Stimulated activated naive CD4-positive, alpha-beta T cell (primary cell): ENCODE measurements at regions not wholly inside any gene's neighbourhood (a gene's known extent, or its start where the extent isn't known, plus 50 kb on each side); places are given as distances from the start of the nearest gene placed in this dataset.
"Not testable (repeated sequence)": the region's sequence is repeated elsewhere in the genome, so short reads cannot be mapped to it uniquely, and the experiment has no call there.

Source experiments
- DNase-seq, 6 experiments: peaks; one replicate each; lab custom pipeline; 2025; lab: John Stamatoyannopoulos, UW

- DNase-seq: no peak
Measured at GRCh38 chr10:65628493-65629139, 1297.2 kb upstream of the LRRTM3 start.

- no peak for DNase-seq
Measured at GRCh38 chr10:65660006-65660405, 1265.8 kb upstream of the LRRTM3 start.

- no peak for DNase-seq
Measured at GRCh38 chr10:65670087-65670486, 1255.7 kb upstream of the LRRTM3 start.

- DNase-seq: not testable (repeated sequence)
Measured at GRCh38 chr10:65670596-65670995, 1255.2 kb upstream of the LRRTM3 start.

- no peak for DNase-seq
Measured at GRCh38 chr10:65675236-65675635, 1250.6 kb upstream of the LRRTM3 start.

GRCh38 chr10:65684896-65685295 lies 1240.9 kb upstream of the LRRTM3 start:
- no peak for DNase-seq

GRCh38 chr10:65701168-65701776 lies 1224.6 kb upstream of the LRRTM3 start:
- no peak for DNase-seq

- DNase-seq: no peak
Measured at GRCh38 chr10:65708057-65708456, 1217.8 kb upstream of the LRRTM3 start.

GRCh38 chr10:65710306-65710705 lies 1215.5 kb upstream of the LRRTM3 start:
- DNase-seq: no peak

- no peak for DNase-seq
Measured at GRCh38 chr10:65719790-65720189, 1206.0 kb upstream of the LRRTM3 start.

GRCh38 chr10:65720901-65721300 lies 1204.9 kb upstream of the LRRTM3 start:
- no peak for DNase-seq

GRCh38 chr10:65723525-65723924 lies 1202.3 kb upstream of the LRRTM3 start:
- DNase-seq: no peak

GRCh38 chr10:65735382-65735781 lies 1190.5 kb upstream of the LRRTM3 start:
- no peak for DNase-seq

GRCh38 chr10:65742906-65743305 lies 1182.9 kb upstream of the LRRTM3 start:
- DNase-seq: no peak

GRCh38 chr10:65751218-65751617 lies 1174.6 kb upstream of the LRRTM3 start:
- no peak for DNase-seq

GRCh38 chr10:65751896-65752295 lies 1173.9 kb upstream of the LRRTM3 start:
- DNase-seq: no peak

- DNase-seq: no peak
Measured at GRCh38 chr10:65753532-65753931, 1172.3 kb upstream of the LRRTM3 start.

- no peak for DNase-seq
Measured at GRCh38 chr10:65754112-65754511, 1171.7 kb upstream of the LRRTM3 start.

- DNase-seq: no peak
Measured at GRCh38 chr10:65762311-65762710, 1163.5 kb upstream of the LRRTM3 start.

GRCh38 chr10:65765006-65765541 lies 1160.8 kb upstream of the LRRTM3 start:
- no peak for DNase-seq

- DNase-seq: no peak
Measured at GRCh38 chr10:65769828-65770227, 1156.0 kb upstream of the LRRTM3 start.

- no peak for DNase-seq
Measured at GRCh38 chr10:65778753-65779152, 1147.1 kb upstream of the LRRTM3 start.

GRCh38 chr10:65779985-65780384 lies 1145.9 kb upstream of the LRRTM3 start:
- no peak for DNase-seq

- no peak for DNase-seq
Measured at GRCh38 chr10:65786279-65786678, 1139.6 kb upstream of the LRRTM3 start.
